Erythroblast (primary cell): ENCODE measurements at regions not wholly inside any gene's neighbourhood (a gene's known extent, or its start where the extent isn't known, plus 50 kb on each side); places are given as distances from the start of the nearest gene placed in this dataset.

ENCODE experiments used
- GATA1 ChIP-seq: IDR thresholded peaks from 2 replicates; pipeline ENCODE4 v1.6.1; 2011; ENCODE audit warnings: low read depth, mild to moderate bottlenecking, control low read depth, low read length, moderate library complexity
- POLR2A ChIP-seq: IDR thresholded peaks from 2 replicates; pipeline ENCODE4 v1.6.1; 2011; ENCODE audit warnings: mild to moderate bottlenecking, low read length

GRCh38 chr2:19026261-19026660 lies 332.2 kb downstream of the OSR1 start:
- TF ChIP-seq POLR2A (no peak), GATA1 (no peak)
